ENCODE measurements at regions not wholly inside any gene's neighbourhood (a gene's known extent, or its start where the extent isn't known, plus 50 kb on each side); places are given as distances from the start of the nearest gene placed in this dataset.

DNA sequence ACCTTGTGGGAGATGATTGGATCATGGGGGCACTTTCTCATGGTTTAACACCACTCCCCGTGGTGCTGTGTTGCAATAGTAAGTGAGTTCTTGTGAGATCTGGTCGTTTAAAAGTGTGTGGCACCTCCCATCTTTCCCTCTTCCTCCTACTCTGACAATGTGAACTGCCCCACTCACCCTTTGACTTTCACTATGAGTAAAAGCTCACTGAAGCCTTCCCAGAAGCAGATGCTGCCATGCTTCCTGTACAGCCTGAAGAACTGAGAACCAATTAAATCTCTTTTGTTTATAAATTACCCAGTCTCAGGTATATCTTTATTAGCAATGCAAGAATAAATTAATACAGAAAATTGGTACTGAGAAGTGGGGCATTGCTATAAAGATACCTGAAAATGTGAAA, 509.6 kb upstream of the CT83 start:
- peaks cover 29% of the 10 kb centered on the region for H3K9me3 ChIP-seq (ENCODE audit: control insufficient read depth, low read length)
- Mint-ChIP-seq H3K4me3 (no peak overlapping the region), H3K27ac (no peak overlapping the region), H3K27me3 (ENCODE audit: insufficient read depth) (no peaks in the 10 kb centered on the region), H3K9me3 (peaks cover 64% of the 10 kb centered on the region), H3K36me3 (ENCODE audit: low read depth) (peaks cover 37% of the 10 kb centered on the region), H3K4me1 (no peaks in the 10 kb centered on the region)
- H3K27ac ChIP-seq (ENCODE audit: low read depth, low read length), result no peak overlapping the region
- no peaks in the 10 kb centered on the region for H3K27me3 ChIP-seq (ENCODE audit: control insufficient read depth, insufficient read depth, low read length, poor library complexity, severe bottlenecking)
- H3K4me1 ChIP-seq (ENCODE audit: control insufficient read depth, insufficient read depth, low read length), result no peaks in the 10 kb centered on the region
- H3K9ac ChIP-seq (ENCODE audit: extremely low read depth, low read length, poor library complexity, severe bottlenecking), result no peak overlapping the region
- TF ChIP-seq CTCF (conservative IDR thresholded peaks at IDR 0.05), result no peak
- 100% methylated on average over 1 of the region's 2 CpGs; no CpG with 5 or more reads in 1 of the 2 experiments for WGBS, 2 experiments (ENCODE audit: insufficient coverage in 1 of 2, insufficient read length in 1 of 2)
- DNase-seq, result no peak
- H3K4me3 ChIP-seq (ENCODE audit: low read length), result no peak overlapping the region
- H3K36me3 ChIP-seq (ENCODE audit: control insufficient read depth, insufficient read depth, low read length), result no peaks in the 10 kb centered on the region

- no peaks in the 10 kb centered on the region for H3K27me3 ChIP-seq (ENCODE audit: control insufficient read depth, insufficient read depth, low read length, poor library complexity, severe bottlenecking)
- no peaks in the 10 kb centered on the region for H3K4me1 ChIP-seq (ENCODE audit: control insufficient read depth, insufficient read depth, low read length)
- Mint-ChIP-seq H3K27me3 (ENCODE audit: insufficient read depth) (no peaks in the 10 kb centered on the region), H3K4me3 (peak overlapping the region; percentile 7), H3K9me3 (peaks cover 7% of the 10 kb centered on the region), H3K27ac (peak overlapping the region; percentile 75), H3K4me1 (peaks cover 9% of the 10 kb centered on the region), H3K36me3 (ENCODE audit: low read depth) (no peaks in the 10 kb centered on the region)
- no peaks in the 10 kb centered on the region for H3K36me3 ChIP-seq (ENCODE audit: control insufficient read depth, insufficient read depth, low read length)
- H3K9me3 ChIP-seq (ENCODE audit: control insufficient read depth, low read length), result no peaks in the 10 kb centered on the region
- WGBS, 2 experiments (ENCODE audit: insufficient coverage in 1 of 2, insufficient read length in 1 of 2), result 39% methylated on average over 6 of the region's 7 CpGs; no CpG with 5 or more reads in 1 of the 2 experiments
- peak; percentile 76 for DNase-seq
- peak; percentile 67 for TF ChIP-seq CTCF (conservative IDR thresholded peaks at IDR 0.05)
- no peak overlapping the region for H3K4me3 ChIP-seq (ENCODE audit: low read length)
- H3K9ac ChIP-seq (ENCODE audit: extremely low read depth, low read length, poor library complexity, severe bottlenecking), result no peak overlapping the region
- no peak overlapping the region for H3K27ac ChIP-seq (ENCODE audit: low read depth, low read length)
Observed at GRCh38 chrX:116961872-116962582, 499.3 kb upstream of the CT83 start.

GRCh38 chrX:116930311-116930710, 467.5 kb upstream of the CT83 start:
- no peak for TF ChIP-seq CTCF (conservative IDR thresholded peaks at IDR 0.05)
- Mint-ChIP-seq H3K4me3 (peak overlapping the region; percentile 30), H3K27ac (peak overlapping the region; percentile 94), H3K36me3 (ENCODE audit: low read depth) (peaks cover 17% of the 10 kb centered on the region), H3K9me3 (peaks cover 30% of the 10 kb centered on the region), H3K27me3 (ENCODE audit: insufficient read depth) (no peaks in the 10 kb centered on the region), H3K4me1 (peaks cover 40% of the 10 kb centered on the region)
- DNase-seq, result peak; percentile 61
- Histone ChIP-seq H3K9me3 (ENCODE audit: control insufficient read depth, low read length) (peaks cover 28% of the 10 kb centered on the region), H3K9ac (ENCODE audit: extremely low read depth, low read length, poor library complexity, severe bottlenecking) (peak overlapping the region; percentile 41), H3K27me3 (ENCODE audit: control insufficient read depth, insufficient read depth, low read length, poor library complexity, severe bottlenecking) (no peaks in the 10 kb centered on the region), H3K4me3 (ENCODE audit: low read length) (peak overlapping the region; percentile 32), H3K4me1 (ENCODE audit: control insufficient read depth, insufficient read depth, low read length) (no peaks in the 10 kb centered on the region), H3K27ac (ENCODE audit: low read depth, low read length) (no peak overlapping the region), H3K36me3 (ENCODE audit: control insufficient read depth, insufficient read depth, low read length) (no peaks in the 10 kb centered on the region)
- 31% methylated on average over 3 of the region's 6 CpGs; no CpG with 5 or more reads in 1 of the 2 experiments for WGBS, 2 experiments (ENCODE audit: insufficient coverage in 1 of 2, insufficient read length in 1 of 2)
